K562 (cell line): ENCODE measurements at regions not wholly inside any gene's neighbourhood (a gene's known extent, or its start where the extent isn't known, plus 50 kb on each side); places are given as distances from the start of the nearest gene placed in this dataset.

ENCODE experiments used
- ATAC-seq: fragments of 200-7000 bp; cut with Tn5 transposase; 3 replicates; pipeline ENCODE4 v1.9.1; 2020; ENCODE audit warnings: moderate library complexity
- BruUV-seq: library from RNA; stranded (reverse); fragments of 400-500 nt; replicated peaks from 2 replicates; lab custom pipeline; 2021; lab: Mats Ljungman, UMichigan
- CTCF ChIA-PET: fragments of 300-600 bp; formaldehyde crosslinking; extraction: SDS; loops from one replicate; lab custom pipeline; 2021; ENCODE audit warnings: low intra/inter-chr PET ratio; lab: Yijun Ruan, JAX
- POLR2A ChIA-PET: fragments of 300-600, 350-650 bp; sonication (Branson Sonifier 250); formaldehyde crosslinking; extraction: SDS; loops from one replicate; lab custom pipeline; 2021; ENCODE audit warnings: antibody characterized with exemption, inconsistent platforms; lab: Yijun Ruan, JAX
- DNase-seq, 4 experiments: peaks; one replicate each; pipeline versions ENCODE4 v3.0.0 to v3.0.0-alpha.2; 2011 to 2018; ENCODE audit warnings: low spot score in 3 of 4, mixed read lengths in 3 of 4; ENCODE audit errors: extremely low read depth in 1 of 4
- FAIRE-seq: peaks from 2 replicates; lab custom pipeline; 2011; peaks lifted over from hg19 to GRCh38; lab: Jason Lieb, UNC
- H2AFZ ChIP-seq: 2 replicates; pipeline ENCODE4 v1.6.0; 2011; ENCODE audit warnings: low read depth, low read length, control low read depth, inconsistent platforms
- H3K27ac ChIP-seq: fragments of 200-600 bp; 3 replicates; pipeline ENCODE4 v1.8.0; 2011; ENCODE audit warnings: low read depth, mild to moderate bottlenecking, control low read depth, inconsistent platforms, low read length, moderate library complexity, mixed read lengths; ENCODE audit errors: extremely low read depth
- H3K27me3 ChIP-seq, 2 experiments: fragments of 300-600 bp in 1 of 2; 2 replicates in 1 of 2; 3 replicates in 1 of 2; pipeline versions ENCODE4 v1.6.0 to v1.8.0; 2011; ENCODE audit warnings: inconsistent platforms in 2 of 2, low read length in 2 of 2, mild to moderate bottlenecking in 1 of 2, mixed read lengths in 1 of 2, moderate library complexity in 1 of 2; ENCODE audit not compliant: control insufficient read depth in 2 of 2, insufficient read depth in 2 of 2
- H3K36me3 ChIP-seq: fragments of 300-600 bp; 3 replicates; pipeline ENCODE4 v1.8.0; 2011; ENCODE audit warnings: mild to moderate bottlenecking, low read length, inconsistent platforms; ENCODE audit not compliant: control insufficient read depth, insufficient read depth
- H3K4me1 ChIP-seq, 2 experiments: fragments of 200-600 bp in 1 of 2; replicated peaks in 1 of 2; 2 replicates in 1 of 2; 3 replicates in 1 of 2; pipeline versions ENCODE4 v1.5.1 to v1.8.0; 2011; ENCODE audit warnings: inconsistent platforms in 2 of 2, low read length in 2 of 2, mild to moderate bottlenecking in 1 of 2, mixed read lengths in 1 of 2, moderate library complexity in 1 of 2; ENCODE audit not compliant: control insufficient read depth in 2 of 2, insufficient read depth in 2 of 2
- H3K4me2 ChIP-seq: 2 replicates; pipeline ENCODE4 v1.6.1; 2011; ENCODE audit warnings: low read length, control low read depth, inconsistent platforms, mixed read lengths; ENCODE audit not compliant: insufficient read depth
- H3K4me3 ChIP-seq: fragments of 200-600 bp; sonication (generic), shearing (Covaris generic); 2 replicates; pipeline ENCODE4 v1.5.1; 2016; ENCODE audit warnings: control low read depth, inconsistent platforms
- H3K79me2 ChIP-seq: fragments of 200-600 bp; 3 replicates; pipeline ENCODE4 v1.8.0; 2011; ENCODE audit warnings: low read length, inconsistent platforms; ENCODE audit not compliant: control insufficient read depth, insufficient read depth
- H3K9ac ChIP-seq, 2 experiments: 2 replicates each; pipeline versions ENCODE4 v1.6.0 to v1.6.1; 2011; ENCODE audit warnings: low read depth in 2 of 2, low read length in 2 of 2, control low read depth in 1 of 2, inconsistent platforms in 1 of 2, mild to moderate bottlenecking in 1 of 2, mixed read lengths in 1 of 2; ENCODE audit not compliant: insufficient read depth in 1 of 2
- H3K9me1 ChIP-seq: one replicate; pipeline ENCODE4 v1.6.0; 2011; ENCODE audit warnings: inconsistent platforms, mild to moderate bottlenecking, low read length, moderate library complexity; ENCODE audit not compliant: control insufficient read depth, insufficient read depth
- H3K9me3 ChIP-seq: replicated peaks from 2 replicates; pipeline ENCODE4 v1.5.1; 2011; ENCODE audit warnings: low read depth, low read length, inconsistent platforms; ENCODE audit not compliant: control insufficient read depth, insufficient read depth
- H4K20me1 ChIP-seq: replicated peaks from 2 replicates; pipeline ENCODE4 v1.6.1; 2011; ENCODE audit warnings: low read length, inconsistent platforms, mixed read lengths; ENCODE audit not compliant: control insufficient read depth, insufficient read depth
- BMI1 ChIP-seq: fragments of 150-350 bp; IDR thresholded peaks from 2 replicates; pipeline ENCODE4 v1.6.1; 2014; ENCODE audit warnings: low read length
- CBX5 ChIP-seq: IDR thresholded peaks from 2 replicates; pipeline ENCODE4 v1.6.1; 2014; ENCODE audit warnings: low read depth, borderline replicate concordance
- CXXC5 ChIP-seq: fragments of 250-450 bp; sonication (Bioruptor Pico); IDR thresholded peaks from 2 replicates; pipeline ENCODE4 v1.8.0; 2022; ENCODE audit warnings: inconsistent platforms, mild to moderate bottlenecking, moderate library complexity
- HIVEP1 ChIP-seq: fragments of 250-450 bp; sonication (Bioruptor Pico); IDR thresholded peaks from 2 replicates; pipeline ENCODE4 v1.4.0; 2020; ENCODE audit warnings: mild to moderate bottlenecking
- NELFE ChIP-seq: IDR thresholded peaks from 2 replicates; pipeline ENCODE4 v1.6.1; 2011; ENCODE audit warnings: mild to moderate bottlenecking; ENCODE audit not compliant: insufficient read depth, insufficient read length
- RBFOX2 ChIP-seq: fragments of 200-400 bp; formaldehyde crosslinking; IDR thresholded peaks from 2 replicates; pipeline ENCODE4 v1.6.1; 2017; ENCODE audit warnings: low read depth, mild to moderate bottlenecking, low read length, moderate library complexity
- RBM34 ChIP-seq: fragments of 200-400 bp; formaldehyde crosslinking; IDR thresholded peaks from 2 replicates; pipeline ENCODE4 v1.6.1; 2018; ENCODE audit warnings: low read length, borderline replicate concordance; ENCODE audit not compliant: insufficient read depth
- SETDB1 ChIP-seq: IDR thresholded peaks from one replicate; pipeline ENCODE4 v1.6.1; 2012; ENCODE audit warnings: low read length, control low read depth, inconsistent platforms
- SMC3 ChIP-seq: conservative IDR thresholded peaks from 2 replicates; pipeline ENCODE4 v1.6.1; 2011; ENCODE audit warnings: low read depth, low read length, improper control_type of control experiment; ENCODE audit not compliant: insufficient read depth
- TAF15 ChIP-seq: fragments of 200-400 bp; formaldehyde crosslinking; IDR thresholded peaks from 2 replicates; pipeline ENCODE4 v1.6.1; 2017; ENCODE audit warnings: mild to moderate bottlenecking, low read depth, low read length, moderate library complexity
- ZBTB7A ChIP-seq: IDR thresholded peaks from 2 replicates; pipeline ENCODE4 v1.6.1; 2011; ENCODE audit warnings: low read depth, mild to moderate bottlenecking, low read length, moderate library complexity, borderline replicate concordance; ENCODE audit not compliant: control insufficient read depth
- ZNF696 ChIP-seq: fragments of 250-450 bp; sonication (Bioruptor Pico); conservative IDR thresholded peaks from 2 replicates; pipeline ENCODE4 v1.4.0; 2020; ENCODE audit warnings: mild to moderate bottlenecking, moderate library complexity
- WGBS: fragments of 100-300 bp; shearing (Covaris generic); methylation state at CpG from one replicate; pipeline ENCODE4 v1.1.6; 2016; ENCODE audit warnings: low coverage, mixed read lengths; ENCODE audit not compliant: insufficient coverage; ENCODE audit errors: missing lambda C conversion rate; 5-methylcytosine and 5-hydroxymethylcytosine counted together
- in situ Hi-C: fragments of 300-500 bp; cut with MboI; formaldehyde crosslinking; loops from 4 replicates; pipeline ENCODE4 v1.15.0; 2018; ENCODE audit warnings: inconsistent platforms, mixed read lengths
- intact Hi-C: fragments of 100-400 bp; cut with micrococcal nuclease; formaldehyde crosslinking; loops from 2 replicates; pipeline ENCODE4 v1.14.2; 2022
- TF ChIP-seq, protein P1 (sequence below): sonication (generic); formaldehyde crosslinking; IDR thresholded peaks from 2 replicates; pipeline ENCODE4 v1.9.0; 2022; ENCODE audit warnings: mild to moderate bottlenecking, missing genetic modification reagents
- TF ChIP-seq, protein P2 (sequence below): sonication (generic); formaldehyde crosslinking; IDR thresholded peaks from 2 replicates; pipeline ENCODE4 v1.4.0; 2020; ENCODE audit warnings: mild to moderate bottlenecking, missing genetic modification reagents
- TF ChIP-seq, protein P3 (sequence below): fragments of 450-650 bp; IDR thresholded peaks from 2 replicates; pipeline ENCODE4 v1.7.1; 2018; ENCODE audit warnings: mild to moderate bottlenecking, low read depth; ENCODE audit not compliant: partially characterized antibody

DNA sequence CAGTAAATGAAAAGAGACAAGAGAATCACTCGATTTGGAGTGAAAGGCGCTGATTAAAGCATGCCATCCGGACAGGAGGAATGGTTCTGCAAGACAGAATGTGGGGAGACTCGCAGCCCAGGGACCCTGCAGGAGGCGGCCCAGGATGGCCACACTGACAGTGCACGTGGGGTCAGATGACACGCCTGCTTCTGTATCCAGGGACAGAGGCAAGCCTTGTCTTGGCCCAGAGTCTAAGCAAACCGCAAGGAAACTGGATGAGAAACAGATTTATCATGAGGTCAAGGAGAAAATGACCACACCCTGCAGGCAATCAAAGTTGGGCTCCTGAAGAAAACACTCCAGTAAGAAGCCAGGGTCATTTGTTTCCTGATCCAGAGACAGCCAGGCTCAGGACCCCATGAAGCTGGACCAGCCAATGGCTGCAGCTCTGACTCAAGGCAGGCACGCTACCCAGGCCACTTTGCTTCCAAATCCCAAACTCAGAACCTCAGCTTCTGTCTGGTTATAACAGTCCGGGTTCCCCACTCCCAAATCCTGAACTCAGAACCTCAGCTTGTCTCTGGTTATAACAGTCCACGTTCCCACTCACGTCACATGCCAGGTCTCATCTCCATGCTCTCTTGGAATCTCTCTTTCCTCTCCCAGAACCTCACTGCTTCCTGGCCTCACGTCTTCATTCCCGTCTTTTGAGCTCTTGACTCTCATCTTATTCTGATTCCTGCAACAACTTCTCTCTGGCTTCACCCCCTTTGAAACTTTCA lies 144.9 kb upstream of the THBS2 start:
- no TSS peak for BruUV-seq
- Histone ChIP-seq H4K20me1 (no peaks in the 10 kb centered on the region; the same call in 1 of the 2 replicates), H3K9me3 (no peaks in the 10 kb centered on the region), H3K9ac (no peak overlapping the region), H2AFZ (no peak overlapping the region), H3K4me2 (no peak overlapping the region), H3K27me3 (peaks cover 14 to 43% of the 10 kb centered on the region in 2 experiments; a peak in 3 of 5 replicates), H3K36me3 (no peaks in the 10 kb centered on the region), H3K4me3 (no peak overlapping the region), H3K9me1 (no peaks in the 10 kb centered on the region), H3K4me1 (no peaks in the 10 kb centered on the region), H3K79me2 (no peaks in the 10 kb centered on the region), H3K27ac (no peak overlapping the region)
- TF ChIP-seq, protein P1, sequence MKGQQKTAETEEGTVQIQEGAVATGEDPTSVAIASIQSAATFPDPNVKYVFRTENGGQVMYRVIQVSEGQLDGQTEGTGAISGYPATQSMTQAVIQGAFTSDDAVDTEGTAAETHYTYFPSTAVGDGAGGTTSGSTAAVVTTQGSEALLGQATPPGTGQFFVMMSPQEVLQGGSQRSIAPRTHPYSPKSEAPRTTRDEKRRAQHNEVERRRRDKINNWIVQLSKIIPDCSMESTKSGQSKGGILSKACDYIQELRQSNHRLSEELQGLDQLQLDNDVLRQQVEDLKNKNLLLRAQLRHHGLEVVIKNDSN (CRISPR knock-in tag): no peak
- TF ChIP-seq HIVEP1 (CRISPR knock-in tag): no peak
- no peak for TF ChIP-seq RBFOX2
- no peak for TF ChIP-seq SMC3
- TF ChIP-seq SETDB1: no peak
- TF ChIP-seq NELFE: no peak
- TF ChIP-seq ZBTB7A: no peak
- no peak for TF ChIP-seq CBX5
- TF ChIP-seq, protein P2, sequence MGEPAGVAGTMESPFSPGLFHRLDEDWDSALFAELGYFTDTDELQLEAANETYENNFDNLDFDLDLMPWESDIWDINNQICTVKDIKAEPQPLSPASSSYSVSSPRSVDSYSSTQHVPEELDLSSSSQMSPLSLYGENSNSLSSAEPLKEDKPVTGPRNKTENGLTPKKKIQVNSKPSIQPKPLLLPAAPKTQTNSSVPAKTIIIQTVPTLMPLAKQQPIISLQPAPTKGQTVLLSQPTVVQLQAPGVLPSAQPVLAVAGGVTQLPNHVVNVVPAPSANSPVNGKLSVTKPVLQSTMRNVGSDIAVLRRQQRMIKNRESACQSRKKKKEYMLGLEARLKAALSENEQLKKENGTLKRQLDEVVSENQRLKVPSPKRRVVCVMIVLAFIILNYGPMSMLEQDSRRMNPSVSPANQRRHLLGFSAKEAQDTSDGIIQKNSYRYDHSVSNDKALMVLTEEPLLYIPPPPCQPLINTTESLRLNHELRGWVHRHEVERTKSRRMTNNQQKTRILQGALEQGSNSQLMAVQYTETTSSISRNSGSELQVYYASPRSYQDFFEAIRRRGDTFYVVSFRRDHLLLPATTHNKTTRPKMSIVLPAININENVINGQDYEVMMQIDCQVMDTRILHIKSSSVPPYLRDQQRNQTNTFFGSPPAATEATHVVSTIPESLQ: no peak
- no peak for TF ChIP-seq ZNF696 (CRISPR knock-in tag)
- TF ChIP-seq CXXC5 (CRISPR knock-in tag): no peak
- TF ChIP-seq RBM34: no peak
- no peak for TF ChIP-seq TAF15
- TF ChIP-seq BMI1: no peak
- TF ChIP-seq, protein P3, sequence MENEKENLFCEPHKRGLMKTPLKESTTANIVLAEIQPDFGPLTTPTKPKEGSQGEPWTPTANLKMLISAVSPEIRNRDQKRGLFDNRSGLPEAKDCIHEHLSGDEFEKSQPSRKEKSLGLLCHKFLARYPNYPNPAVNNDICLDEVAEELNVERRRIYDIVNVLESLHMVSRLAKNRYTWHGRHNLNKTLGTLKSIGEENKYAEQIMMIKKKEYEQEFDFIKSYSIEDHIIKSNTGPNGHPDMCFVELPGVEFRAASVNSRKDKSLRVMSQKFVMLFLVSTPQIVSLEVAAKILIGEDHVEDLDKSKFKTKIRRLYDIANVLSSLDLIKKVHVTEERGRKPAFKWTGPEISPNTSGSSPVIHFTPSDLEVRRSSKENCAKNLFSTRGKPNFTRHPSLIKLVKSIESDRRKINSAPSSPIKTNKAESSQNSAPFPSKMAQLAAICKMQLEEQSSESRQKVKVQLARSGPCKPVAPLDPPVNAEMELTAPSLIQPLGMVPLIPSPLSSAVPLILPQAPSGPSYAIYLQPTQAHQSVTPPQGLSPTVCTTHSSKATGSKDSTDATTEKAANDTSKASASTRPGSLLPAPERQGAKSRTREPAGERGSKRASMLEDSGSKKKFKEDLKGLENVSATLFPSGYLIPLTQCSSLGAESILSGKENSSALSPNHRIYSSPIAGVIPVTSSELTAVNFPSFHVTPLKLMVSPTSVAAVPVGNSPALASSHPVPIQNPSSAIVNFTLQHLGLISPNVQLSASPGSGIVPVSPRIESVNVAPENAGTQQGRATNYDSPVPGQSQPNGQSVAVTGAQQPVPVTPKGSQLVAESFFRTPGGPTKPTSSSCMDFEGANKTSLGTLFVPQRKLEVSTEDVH: no peak
- DNase-seq (no peak), ATAC-seq (no peak), FAIRE-seq (no peak)
- intact Hi-C loops: no loop called here
- CTCF ChIA-PET: no interaction called here
- WGBS: under 1% methylated on average over 14 of the region's 14 CpGs
- in situ Hi-C loops: no loop called here
- POLR2A ChIA-PET: no interaction called here
